ENCODE measurements at regions not wholly inside any gene's neighbourhood (a gene's known extent, or its start where the extent isn't known, plus 50 kb on each side); places are given as distances from the start of the nearest gene placed in this dataset.

- Histone ChIP-seq H3K4me1 (ENCODE audit: low read length) (no peaks in the 10 kb centered on the region), H3K27me3 (replicated peaks; ENCODE audit: insufficient read depth, low read length) (no peaks in the 10 kb centered on the region; the same call in 1 of the 2 replicates), H3K9ac (ENCODE audit: low read length) (no peak overlapping the region), H3K4me3 (ENCODE audit: low read length) (no peak overlapping the region), H4K20me1 (ENCODE audit: insufficient read depth, low read length) (no peaks in the 10 kb centered on the region), H3K79me2 (ENCODE audit: low read length) (no peaks in the 10 kb centered on the region), H3K9me2 (replicated peaks; ENCODE audit: insufficient read depth, low read length) (no peaks in the 10 kb centered on the region), H3K36me3 (replicated peaks; ENCODE audit: insufficient read depth, low read length) (no peaks in the 10 kb centered on the region), H3F3A (ENCODE audit: insufficient read depth, low read length) (no peaks in the 10 kb centered on the region), H2AFZ (ENCODE audit: low read length) (no peak overlapping the region), H3K9me3 (replicated peaks; ENCODE audit: insufficient read depth, low read length) (no peaks in the 10 kb centered on the region), H3K4me2 (ENCODE audit: low read depth, low read length) (no peak overlapping the region), H3K27ac (ENCODE audit: low read length) (no peak overlapping the region)
- DNase-seq = no peak
- no peak for TF ChIP-seq EZH2phosphoT487 (IDR thresholded peaks at IDR 0.05; ENCODE audit: low read length)
- TF ChIP-seq CTCF (IDR thresholded peaks at IDR 0.05; ENCODE audit: low read length) = no peak
- no peak for TF ChIP-seq EZH2 (optimal IDR thresholded peaks at IDR 0.05; ENCODE audit: low read depth, low read length)
Observed at GRCh38 chr6:168145747-168146596, 67.0 kb upstream of the FRMD1 start.

- no peaks in the 10 kb centered on the region for H3F3A ChIP-seq (ENCODE audit: insufficient read depth, low read length)
- no peak overlapping the region for H3K4me3 ChIP-seq (ENCODE audit: low read length)
- no peaks in the 10 kb centered on the region for H3K36me3 ChIP-seq (replicated peaks; ENCODE audit: insufficient read depth, low read length)
- H3K27me3 ChIP-seq (replicated peaks; ENCODE audit: insufficient read depth, low read length) = no peaks in the 10 kb centered on the region
- no peaks in the 10 kb centered on the region for H3K4me1 ChIP-seq (ENCODE audit: low read length)
- TF ChIP-seq EZH2 (optimal IDR thresholded peaks at IDR 0.05; ENCODE audit: low read depth, low read length) = no peak
- no peak for TF ChIP-seq CTCF (IDR thresholded peaks at IDR 0.05; ENCODE audit: low read length)
- TF ChIP-seq EZH2phosphoT487 (IDR thresholded peaks at IDR 0.05; ENCODE audit: low read length) = no peak
- H3K4me2 ChIP-seq (ENCODE audit: low read depth, low read length) = no peak overlapping the region
- no peaks in the 10 kb centered on the region for H3K79me2 ChIP-seq (ENCODE audit: low read length)
- no peak overlapping the region for H3K27ac ChIP-seq (ENCODE audit: low read length)
- H3K9me2 ChIP-seq (replicated peaks; ENCODE audit: insufficient read depth, low read length) = no peaks in the 10 kb centered on the region
- no peak for DNase-seq
- no peak overlapping the region for H2AFZ ChIP-seq (ENCODE audit: low read length)
- no peak overlapping the region for H3K9ac ChIP-seq (ENCODE audit: low read length)
- H4K20me1 ChIP-seq (ENCODE audit: insufficient read depth, low read length) = no peaks in the 10 kb centered on the region
- no peaks in the 10 kb centered on the region for H3K9me3 ChIP-seq (replicated peaks; ENCODE audit: insufficient read depth, low read length)
Observed at GRCh38 chr6:168139121-168139520, 60.1 kb upstream of the FRMD1 start.

- no peak for TF ChIP-seq EZH2phosphoT487 (IDR thresholded peaks at IDR 0.05; ENCODE audit: low read length)
- no peak for TF ChIP-seq EZH2 (optimal IDR thresholded peaks at IDR 0.05; ENCODE audit: low read depth, low read length)
- no peak for TF ChIP-seq CTCF (IDR thresholded peaks at IDR 0.05; ENCODE audit: low read length)
- no peak for DNase-seq
- no peaks in the 10 kb centered on the region for H3K79me2 ChIP-seq (ENCODE audit: low read length)
Observed at GRCh38 chr6:168138436-168138835, 59.4 kb upstream of the FRMD1 start.

More at GRCh38 chr6:168138436-168138835, 59.4 kb upstream of the FRMD1 start:
- Histone ChIP-seq H3K4me2 (ENCODE audit: low read depth, low read length) (no peak overlapping the region), H3K27ac (ENCODE audit: low read length) (no peak overlapping the region), H3F3A (ENCODE audit: insufficient read depth, low read length) (no peaks in the 10 kb centered on the region), H3K4me1 (ENCODE audit: low read length) (no peaks in the 10 kb centered on the region), H3K9me3 (replicated peaks; ENCODE audit: insufficient read depth, low read length) (no peaks in the 10 kb centered on the region), H2AFZ (ENCODE audit: low read length) (no peak overlapping the region), H3K9me2 (replicated peaks; ENCODE audit: insufficient read depth, low read length) (no peaks in the 10 kb centered on the region), H3K36me3 (replicated peaks; ENCODE audit: insufficient read depth, low read length) (no peaks in the 10 kb centered on the region), H3K9ac (ENCODE audit: low read length) (no peak overlapping the region), H3K4me3 (ENCODE audit: low read length) (no peak overlapping the region), H4K20me1 (ENCODE audit: insufficient read depth, low read length) (no peaks in the 10 kb centered on the region), H3K27me3 (replicated peaks; ENCODE audit: insufficient read depth, low read length) (no peaks in the 10 kb centered on the region)
